ENCODE measurements at regions not wholly inside any gene's neighbourhood (a gene's known extent, or its start where the extent isn't known, plus 50 kb on each side); places are given as distances from the start of the nearest gene placed in this dataset.

- DNase-seq, result no peak
Observed at GRCh38 chr3:150264561-150265279, 143.4 kb upstream of the TSC22D2 start.

DNA sequence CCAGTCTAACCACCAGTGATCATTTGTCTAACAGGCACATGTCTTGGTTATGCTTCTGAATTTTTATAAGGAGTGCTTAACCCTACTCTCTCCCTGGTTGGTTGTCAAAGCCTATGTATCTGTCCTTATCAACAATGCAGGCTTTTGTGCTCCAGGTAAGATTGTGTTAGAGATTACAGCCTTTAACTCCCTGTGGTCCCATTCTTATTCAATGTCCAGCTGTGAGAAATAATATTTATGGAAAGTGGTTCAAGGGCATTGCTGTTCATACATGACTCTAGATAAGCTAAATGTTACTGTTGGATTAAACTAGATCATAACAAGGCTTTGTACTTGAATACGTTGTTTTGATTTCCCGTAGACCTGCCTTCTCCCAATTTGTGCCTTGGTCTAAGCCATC is 146.1 kb upstream of the TSC22D2 start:
- no peak for DNase-seq

- DNase-seq, result no peak
Observed at GRCh38 chr3:150261418-150261817, 146.7 kb upstream of the TSC22D2 start.

DNA sequence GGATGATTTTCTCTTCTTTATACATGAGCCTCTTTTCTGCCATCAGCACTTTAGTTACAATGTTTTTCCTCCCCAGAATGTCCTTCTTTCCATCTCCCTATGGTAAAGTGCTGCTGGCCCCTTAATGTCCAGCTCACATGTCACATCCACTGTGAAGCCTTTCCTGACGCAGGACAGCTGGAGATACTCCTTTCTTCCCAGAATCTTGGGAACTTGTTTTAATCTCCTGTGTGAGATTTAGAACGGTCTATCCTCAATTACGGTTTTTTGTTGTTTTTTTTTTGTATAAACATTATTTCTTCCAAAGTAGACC is 147.7 kb upstream of the TSC22D2 start:
- DNase-seq, result no peak

GRCh38 chr3:150259526-150260397 is 148.3 kb upstream of the TSC22D2 start:
- DNase-seq, result no peak

DNA sequence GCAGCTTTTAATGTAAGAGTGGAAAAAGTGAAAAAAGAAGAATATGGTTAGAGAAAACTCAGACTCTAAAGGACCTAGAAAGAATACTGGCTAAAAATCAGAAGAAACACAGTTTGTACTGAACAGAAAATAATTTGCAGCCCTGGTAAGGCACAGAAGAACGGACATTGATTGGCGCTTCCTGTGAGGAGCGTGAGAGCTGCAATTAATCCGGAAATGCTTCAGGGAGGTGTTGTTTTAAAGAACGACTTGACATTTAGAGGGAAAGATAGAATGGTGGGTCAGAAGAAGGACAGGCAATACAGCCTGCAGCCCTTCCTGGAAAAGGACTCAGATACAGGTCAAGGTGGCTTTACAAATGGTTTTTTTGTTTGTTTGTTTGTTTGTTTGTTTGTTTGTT is 151.3 kb upstream of the TSC22D2 start:
- no peak for DNase-seq

DNA sequence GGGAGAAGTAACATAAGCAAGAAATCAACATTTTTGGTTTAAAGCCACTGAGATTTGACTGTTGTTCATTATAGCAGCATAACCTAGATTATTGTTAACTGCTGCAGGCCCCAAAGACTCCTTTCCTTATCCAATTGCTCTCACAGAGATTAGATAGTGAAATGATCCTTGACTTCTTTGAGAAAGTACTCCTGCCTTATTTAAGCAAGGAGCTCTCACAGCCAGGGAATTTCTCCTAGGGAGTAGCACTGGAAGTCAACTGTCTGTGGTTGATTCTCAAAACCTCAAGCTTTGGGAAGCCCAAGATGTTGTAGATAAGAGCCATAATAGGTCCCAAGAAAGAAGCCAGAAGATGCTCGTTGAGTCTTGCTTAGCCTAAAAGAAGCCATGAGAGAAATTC is 151.8 kb upstream of the TSC22D2 start:
- DNase-seq, result no peak

GRCh38 chr3:150255826-150256225 is 152.3 kb upstream of the TSC22D2 start:
- no peak for DNase-seq

- DNase-seq, result no peak
Observed at GRCh38 chr3:150255413-150255812, 152.7 kb upstream of the TSC22D2 start.

GRCh38 chr3:150254309-150254708 is 153.8 kb upstream of the TSC22D2 start:
- DNase-seq, result no peak

DNA sequence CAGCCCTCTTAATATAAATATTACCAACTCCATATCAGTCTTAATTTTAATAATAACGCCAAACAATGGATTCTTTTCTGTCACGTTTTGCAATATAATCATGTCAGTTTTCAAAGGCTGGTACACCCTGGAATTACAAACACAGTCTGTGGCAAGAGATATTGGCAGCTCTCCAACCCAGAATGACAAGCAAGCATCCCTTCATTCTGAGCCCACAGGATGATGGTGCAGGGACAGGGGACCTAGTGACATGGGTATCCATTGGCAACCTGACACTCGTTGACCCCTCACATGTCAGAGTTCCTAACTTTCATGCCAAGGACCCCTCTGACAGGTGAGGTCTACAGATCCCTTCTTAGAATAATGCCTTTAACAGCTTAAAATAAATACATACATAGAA is 154.5 kb upstream of the TSC22D2 start:
- DNase-seq, result no peak

DNA sequence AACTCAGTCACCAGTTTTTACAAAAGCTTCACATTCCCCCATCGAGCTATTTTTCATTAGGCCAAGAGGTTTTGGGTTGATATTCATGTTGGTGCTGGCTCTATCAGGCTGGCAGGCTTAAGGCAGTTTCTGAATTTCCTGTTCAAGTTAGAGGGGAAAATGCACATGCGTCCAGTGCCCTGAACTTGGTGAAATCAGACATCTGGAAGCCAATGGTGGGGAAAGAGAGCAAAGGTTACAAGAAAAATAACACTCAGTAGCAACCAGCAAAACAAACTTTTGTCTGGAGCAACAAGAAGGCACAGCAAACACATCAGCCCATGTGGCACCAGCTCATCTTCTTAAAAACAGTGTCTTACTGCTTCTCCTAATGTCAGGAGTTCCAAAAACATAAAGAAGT is 155.6 kb upstream of the TSC22D2 start:
- no peak for DNase-seq

DNA sequence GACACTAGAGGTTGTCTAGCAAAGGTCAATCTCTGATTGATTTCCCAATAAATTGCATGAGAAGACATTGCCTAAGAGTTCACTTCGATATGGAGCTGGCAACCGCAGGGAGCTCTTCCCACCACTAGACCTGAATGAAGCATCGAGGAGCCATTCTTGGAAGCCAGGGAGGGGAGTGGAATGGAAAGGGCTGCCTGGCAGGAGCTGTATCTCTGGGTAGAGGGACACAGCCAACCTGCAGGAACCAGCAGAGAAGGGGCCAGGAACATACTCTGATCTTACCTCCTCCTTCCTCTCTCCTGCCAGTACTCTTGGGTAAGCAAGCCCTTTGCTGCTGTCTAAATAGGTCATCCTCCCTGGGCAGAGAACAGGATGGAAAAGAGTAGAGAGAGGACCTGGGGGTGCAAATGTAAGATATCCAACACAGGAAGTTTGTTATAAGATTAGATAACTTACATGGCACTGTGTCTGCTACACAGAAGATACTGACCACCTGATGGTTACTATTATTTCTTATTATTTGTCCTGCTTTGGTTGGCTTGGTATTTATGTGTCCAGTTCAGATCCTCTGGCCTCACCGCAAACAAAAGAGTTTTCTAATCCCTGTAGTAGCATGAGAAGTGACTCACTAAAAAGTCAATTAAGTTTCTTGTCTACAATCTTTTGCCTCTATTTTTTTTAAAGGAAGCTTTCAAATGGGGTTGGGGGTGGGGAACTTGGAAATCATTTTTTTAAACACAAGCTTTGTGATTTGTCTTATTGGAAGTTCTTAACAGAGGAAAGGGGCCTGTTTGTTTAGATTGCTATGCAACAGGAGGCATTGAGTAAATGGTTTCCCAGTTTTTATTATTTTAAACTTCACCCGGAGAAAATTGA is 156.7 kb upstream of the TSC22D2 start:
- DNase-seq, result no peak

GRCh38 chr3:150249779-150250470 is 158.2 kb upstream of the TSC22D2 start:
- DNase-seq, result peak; percentile 54

DNA sequence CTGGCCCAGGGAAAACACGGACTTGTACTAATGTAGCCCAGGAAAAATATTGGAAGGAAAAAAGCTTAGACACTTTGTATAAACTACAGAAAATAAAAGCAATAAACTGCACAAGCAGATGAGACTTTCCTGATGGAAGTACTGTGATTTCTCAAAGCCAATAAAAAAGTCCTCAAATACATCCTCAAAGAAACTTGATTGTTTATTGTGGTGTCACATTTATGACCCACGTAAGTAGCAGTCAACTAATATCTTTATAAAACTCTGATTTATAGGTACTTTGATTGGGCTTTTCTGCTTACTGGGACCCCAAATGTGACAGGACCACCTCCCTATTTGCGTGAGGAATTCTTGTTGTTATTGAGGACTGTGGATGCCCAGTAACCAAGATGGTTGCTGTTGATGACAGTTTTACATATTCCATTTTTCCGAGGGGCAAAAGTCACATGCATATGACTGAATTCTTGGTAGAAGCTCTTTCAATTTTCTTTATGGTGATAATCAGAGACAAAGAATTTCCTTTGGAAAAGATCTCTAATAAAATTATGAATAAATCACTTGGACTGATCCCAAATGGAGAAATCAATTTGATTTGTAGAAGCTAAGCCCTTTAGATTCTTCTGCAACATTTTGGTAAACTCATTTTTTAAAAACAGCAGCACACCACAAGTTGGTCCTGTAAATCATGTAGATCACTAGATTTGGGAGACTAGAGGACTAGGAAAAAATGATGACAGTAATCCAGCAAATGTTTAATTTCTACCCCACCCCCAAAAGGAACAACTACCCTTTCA is 159.0 kb upstream of the TSC22D2 start:
- DNase-seq, result no peak

DNA sequence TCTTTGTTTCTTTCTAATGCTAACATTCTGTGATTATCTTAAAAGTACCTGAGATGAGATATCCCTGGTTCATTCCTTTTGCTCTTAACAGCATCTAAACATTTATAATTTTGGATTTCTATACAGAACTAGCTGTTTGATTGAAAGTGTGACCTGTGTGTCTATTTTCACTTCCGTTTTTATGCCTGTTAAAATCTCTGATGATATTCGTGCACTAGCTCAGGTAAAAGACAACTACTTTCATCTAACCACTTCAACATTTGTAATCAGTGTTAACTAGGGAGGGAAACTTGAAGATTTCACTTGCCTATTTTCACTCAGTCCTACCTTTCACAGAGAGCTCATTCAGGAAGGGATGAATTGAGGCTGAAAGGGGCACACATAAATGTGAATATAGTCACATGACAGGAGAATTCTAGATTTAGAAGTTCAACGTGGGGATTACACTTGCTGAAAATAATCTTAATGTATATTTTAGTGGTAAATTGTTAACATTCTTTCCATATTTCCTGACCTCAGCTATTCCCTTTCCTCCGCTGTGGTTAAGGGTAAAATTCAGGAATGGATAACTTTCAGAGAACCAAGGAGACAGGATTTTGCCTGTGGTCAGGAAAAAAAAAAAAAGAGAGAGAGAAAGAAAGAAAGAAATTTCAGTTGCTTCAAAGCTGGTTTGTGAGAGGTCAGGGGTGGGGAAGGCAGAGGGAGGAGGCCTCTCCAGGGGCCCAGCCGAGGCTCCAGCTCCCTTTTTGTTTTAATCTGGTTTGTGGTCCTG is 159.8 kb upstream of the TSC22D2 start:
- DNase-seq, result peak; percentile 58

GRCh38 chr3:150247441-150247840 is 160.7 kb upstream of the TSC22D2 start:
- no peak for DNase-seq

DNA sequence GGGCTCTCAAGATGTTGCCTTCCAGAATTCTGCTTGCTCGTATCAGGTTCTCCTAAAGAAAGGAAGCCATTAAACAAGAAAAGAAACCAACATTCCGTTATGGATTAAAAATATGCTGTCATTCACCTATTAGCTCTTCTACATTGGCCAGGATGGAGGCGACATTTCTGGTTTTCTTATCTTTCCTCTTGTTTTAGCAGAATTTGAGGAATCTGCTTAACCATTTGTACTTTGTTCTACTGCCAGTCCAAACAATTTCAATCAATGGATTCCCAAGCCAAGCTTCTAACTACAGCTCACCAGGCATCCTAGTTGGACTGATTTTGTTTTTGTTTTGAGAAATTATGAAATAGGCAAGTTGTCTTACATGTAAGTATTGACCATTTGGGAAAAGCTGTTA is 164.6 kb upstream of the TSC22D2 start:
- DNase-seq, result no peak

DNA sequence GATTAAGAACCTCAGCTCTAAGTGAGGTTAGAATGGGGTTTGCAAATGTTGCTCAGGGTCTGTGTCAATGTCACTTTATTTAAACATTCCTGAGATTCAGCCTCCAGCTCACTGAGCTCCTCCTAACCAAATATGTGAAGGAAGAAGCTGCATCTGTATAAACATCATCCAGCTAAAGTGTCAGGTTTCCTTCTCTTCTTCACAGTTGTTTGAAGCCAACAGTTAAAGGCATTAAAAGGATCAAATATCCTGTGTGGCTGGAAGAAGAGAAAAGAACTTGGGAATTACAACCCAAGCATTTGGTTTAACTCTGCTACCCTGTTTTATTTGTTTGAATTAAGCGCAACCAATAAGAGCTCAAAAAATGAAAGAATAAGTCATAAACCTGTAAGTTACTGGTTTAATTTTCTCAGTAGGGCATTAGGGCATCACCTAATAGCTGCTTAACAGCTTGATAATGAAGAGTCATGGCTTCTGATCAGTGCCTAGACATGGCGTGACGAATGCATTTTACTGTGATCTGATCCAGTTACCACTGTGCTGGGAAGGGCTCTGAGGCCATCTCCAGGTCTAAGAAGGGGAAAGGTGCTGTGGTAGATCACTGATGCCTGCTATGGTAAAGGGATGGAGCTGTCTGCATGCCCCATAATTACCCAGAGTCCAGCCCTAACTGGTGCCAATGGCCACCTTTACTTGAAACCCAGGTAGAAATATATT is 165.7 kb upstream of the TSC22D2 start:
- no peak for DNase-seq

GRCh38 chr3:150240891-150241290 is 167.2 kb upstream of the TSC22D2 start:
- DNase-seq, result no peak

GRCh38 chr3:150239766-150240165 is 168.3 kb upstream of the TSC22D2 start:
- no peak for DNase-seq

Measured in right forelimb (tissue), 1 donor.